Germinal center (tissue), 1 donor: ENCODE measurements at regions not wholly inside any gene's neighbourhood (a gene's known extent, or its start where the extent isn't known, plus 50 kb on each side); places are given as distances from the start of the nearest gene placed in this dataset.

ENCODE experiments used
- DNase-seq: peaks from one replicate; pipeline ENCODE4 v3.0.0; 2012; ENCODE audit warnings: mixed read lengths, low spot score

GRCh38 chr12:34396006-34396860 is 373.9 kb downstream of the ALG10 start:
- no peak for DNase-seq

GRCh38 chr12:34396861-34397590 is 374.7 kb downstream of the ALG10 start:
- no peak for DNase-seq

DNA sequence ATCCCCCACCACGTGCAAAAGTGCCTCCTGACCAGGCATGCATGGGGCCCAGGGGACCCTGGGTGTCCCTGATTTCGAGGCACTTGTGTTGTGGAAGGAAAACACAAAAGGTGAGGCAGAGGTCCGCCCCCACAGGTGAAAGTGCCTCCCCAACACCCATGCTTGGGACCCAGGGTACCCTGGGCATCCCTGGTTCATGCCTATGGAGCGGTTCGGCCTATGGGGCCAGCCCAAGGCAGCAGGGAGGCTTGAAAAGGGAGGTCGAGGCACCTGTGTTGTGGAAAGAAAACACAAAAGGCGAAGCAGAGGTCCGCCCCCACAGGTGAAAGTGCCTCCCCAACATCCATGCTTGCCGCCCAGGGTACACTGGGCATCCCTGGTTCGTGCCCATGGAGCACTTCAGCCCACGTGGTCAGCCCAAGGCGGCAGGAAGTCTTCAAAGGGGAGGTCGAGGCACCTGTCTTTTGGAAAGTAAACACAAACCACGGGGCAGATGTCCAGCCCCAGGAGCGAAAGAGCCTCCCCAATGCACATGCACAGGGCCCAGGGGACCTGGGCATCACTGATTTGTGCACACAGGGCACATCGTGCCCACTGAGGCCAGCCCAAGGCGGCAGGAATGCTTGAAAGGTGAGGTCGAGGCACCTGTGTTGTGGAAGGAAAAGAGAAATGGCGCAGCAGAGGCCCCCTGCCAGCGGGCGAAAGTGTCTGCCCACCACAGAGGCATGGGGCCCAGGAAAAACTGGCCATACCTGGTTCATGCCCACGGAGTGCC is 375.5 kb downstream of the ALG10 start:
- no peak for DNase-seq

DNA sequence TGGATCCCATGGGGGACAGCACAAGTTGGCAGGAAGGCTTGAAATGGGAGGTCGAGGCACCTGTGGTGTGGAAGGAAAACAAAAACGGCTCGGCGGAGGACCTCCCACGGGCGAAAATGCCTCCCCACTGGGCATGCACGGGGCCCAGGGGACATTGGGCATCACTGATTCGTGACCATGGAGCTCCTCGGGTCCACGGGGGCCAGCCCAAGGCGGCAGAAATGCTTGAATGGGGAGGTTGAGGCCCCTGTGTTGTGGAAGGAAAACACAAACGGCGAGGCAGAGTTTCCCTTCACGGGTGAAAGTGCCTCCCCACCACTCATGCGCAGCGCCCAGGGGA is 376.0 kb downstream of the ALG10 start:
- DNase-seq, result no peak

DNA sequence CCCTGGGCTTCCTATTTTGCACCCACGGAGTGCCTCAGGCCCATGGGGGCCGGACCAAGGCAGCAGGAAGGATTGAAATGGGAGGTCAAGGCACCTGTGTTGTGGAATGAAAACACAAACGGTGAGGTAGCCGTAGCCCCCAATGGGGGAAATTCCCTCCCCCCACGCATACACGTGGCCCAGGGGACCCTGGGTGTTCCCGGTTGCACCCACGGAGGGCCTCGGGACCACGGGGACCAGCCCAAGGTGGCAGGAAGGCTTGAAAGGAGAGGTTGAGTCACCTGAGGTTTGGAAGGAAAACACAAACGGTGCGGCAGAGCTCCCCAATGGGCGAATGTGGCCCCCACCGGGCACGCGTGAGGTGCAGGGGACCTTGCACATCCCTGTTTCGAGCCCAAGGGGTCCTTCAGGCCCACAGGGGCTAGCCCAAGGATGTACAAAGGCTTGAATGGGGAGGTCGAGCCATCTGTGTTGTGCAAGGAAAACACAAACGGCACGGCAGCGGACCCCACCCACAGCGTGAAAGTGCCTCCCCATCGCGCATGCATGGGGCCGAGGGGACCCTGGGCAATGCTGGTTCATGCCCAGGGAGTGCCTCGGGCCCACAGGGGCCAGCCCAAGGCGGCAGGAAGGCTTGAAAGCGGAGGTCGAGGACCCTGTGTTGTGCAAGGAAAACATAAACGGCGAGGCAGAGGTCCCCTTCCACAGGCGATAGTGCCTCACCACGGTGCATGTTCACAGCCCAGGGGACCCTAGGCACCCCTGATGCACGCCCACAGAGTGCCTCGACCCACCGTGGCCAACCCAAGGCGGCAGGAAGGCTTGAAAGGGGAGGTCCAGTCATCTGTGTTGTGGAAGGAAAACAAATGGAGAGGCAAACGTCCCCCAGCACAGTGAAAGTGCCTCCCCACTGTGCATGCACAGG is 376.7 kb downstream of the ALG10 start:
- no peak for DNase-seq

DNA sequence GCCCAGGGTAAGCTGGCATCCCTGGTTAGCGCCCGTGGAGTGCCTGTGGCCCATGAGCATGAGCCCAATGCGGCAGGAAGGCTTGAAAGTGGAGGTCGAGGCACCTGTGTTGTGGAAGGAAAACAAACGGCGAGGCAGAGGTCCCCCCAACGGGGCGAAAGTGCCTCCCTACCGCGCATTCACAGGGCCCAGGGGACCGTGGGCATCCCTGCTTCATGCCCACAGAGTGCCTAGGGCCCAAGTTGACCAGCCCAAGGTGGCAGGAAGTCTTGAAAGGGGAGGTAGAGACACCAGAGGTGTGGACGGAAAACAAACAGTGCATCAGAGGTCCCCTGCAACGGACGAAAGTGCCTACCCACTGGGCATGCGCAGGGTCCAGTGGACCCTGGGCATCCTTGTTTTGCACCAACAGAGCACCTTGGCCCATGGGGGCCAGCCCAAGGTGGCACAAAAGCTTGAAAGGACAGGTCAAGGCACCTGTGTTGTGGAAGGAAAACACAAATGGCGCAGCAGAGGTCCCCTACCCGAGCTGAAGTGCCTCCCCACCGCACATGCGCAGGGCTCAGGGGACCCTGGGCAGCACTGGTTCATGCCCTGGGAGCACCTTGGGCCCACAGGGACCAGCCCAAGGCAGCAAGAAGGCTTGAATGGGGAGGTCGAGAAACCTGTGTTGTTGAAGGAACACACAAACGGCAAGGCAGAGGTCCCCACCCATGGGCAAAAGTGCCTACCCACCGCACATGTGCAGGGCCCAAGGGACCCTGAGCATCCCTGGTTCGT is 377.5 kb downstream of the ALG10 start:
- DNase-seq, result no peak

GRCh38 chr12:34400411-34400881 is 378.1 kb downstream of the ALG10 start:
- DNase-seq, result no peak

GRCh38 chr12:34400986-34401658 is 378.8 kb downstream of the ALG10 start:
- no peak for DNase-seq

DNA sequence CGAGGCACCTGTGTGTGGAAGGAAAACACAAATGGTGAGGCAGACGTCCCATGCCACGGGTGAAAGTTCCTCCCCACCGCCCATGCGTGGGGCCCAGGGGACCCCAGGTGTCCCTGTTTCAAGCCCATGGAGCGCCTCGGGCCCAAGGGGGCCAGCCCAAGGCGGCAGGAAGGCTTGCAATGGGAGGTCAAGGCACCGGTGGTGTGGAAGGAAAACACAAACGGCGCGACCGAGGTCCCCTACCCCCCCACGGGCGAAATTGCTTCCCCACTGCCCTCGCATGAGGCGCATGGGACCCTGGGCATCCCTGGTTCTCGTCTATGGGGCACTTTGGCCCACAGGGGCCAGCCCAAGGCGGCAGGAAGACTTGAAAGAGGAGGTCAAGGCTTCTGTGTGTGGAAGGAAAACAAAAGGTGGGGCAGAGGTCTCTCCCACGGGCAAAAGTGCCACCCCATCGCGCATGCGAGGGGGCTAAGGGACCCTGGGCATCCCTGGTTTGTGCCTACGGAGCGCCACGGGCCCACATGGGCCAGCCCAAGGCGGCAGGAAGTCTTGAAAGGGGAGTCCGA is 379.4 kb downstream of the ALG10 start:
- DNase-seq, result no peak

DNA sequence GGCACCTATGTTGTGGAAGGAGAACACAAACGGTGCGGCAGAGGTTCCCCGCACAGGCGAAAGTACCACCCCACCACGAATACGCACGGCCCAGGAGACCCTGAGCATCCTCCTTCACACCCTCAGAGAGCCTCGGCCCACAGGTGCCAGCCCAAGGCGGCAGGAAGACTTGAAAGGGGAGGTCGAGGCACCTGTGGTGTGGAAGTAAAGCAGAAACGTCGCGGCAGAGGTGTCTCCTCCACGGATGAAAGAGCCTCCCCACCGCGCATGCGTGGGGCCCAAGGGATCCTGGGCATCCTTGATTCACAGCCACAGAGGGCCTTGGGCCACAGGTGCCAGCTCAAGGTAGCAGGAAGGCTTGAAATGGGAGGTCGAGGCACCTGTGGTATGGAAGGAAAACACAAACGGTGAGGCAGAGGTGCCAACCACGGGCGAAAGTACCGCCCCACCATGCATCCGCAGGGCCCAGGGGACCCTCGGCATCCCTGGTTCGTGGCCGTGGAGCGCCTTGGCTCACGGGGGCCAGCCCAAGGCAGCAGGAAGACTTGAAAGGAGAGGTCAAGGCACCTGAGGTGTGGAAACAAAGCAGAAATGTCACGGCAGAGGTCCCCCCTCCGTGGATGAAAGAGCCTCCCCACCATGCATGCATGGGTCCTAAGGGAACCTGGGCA is 380.1 kb downstream of the ALG10 start:
- DNase-seq, result no peak

GRCh38 chr12:34402899-34403705 is 380.8 kb downstream of the ALG10 start:
- no peak for DNase-seq

DNA sequence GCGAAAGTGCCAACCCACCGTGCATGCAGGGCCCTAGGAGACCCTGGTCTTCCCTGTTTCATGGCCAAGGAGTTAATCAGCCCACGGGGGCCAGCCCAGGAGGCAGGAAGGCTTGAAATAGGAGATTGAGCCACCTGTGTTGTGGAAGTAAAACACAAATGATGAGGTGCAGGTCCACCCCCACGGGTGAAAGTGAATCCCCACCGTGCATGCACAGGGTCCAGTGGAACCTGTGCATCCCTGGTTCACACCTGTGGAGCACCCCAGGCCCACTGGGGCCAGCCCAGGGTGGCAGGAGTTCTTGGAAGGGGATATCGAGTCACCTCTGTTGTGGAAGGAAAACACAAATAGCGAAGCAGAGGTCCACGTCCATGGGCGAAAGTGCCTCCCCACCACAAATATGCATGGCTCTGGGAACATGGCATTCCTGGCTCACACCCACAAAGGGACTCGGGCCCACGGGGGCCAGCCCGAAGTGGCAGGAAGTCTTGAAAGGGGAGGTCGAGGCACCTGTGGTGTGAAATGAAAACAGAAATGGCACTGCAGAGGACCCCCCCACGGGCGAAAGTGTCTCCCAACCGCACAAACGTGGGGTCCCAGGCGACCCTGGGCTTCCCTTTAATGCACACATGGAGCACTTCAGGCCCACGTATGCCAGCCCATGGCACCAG is 381.5 kb downstream of the ALG10 start:
- no peak for DNase-seq

DNA sequence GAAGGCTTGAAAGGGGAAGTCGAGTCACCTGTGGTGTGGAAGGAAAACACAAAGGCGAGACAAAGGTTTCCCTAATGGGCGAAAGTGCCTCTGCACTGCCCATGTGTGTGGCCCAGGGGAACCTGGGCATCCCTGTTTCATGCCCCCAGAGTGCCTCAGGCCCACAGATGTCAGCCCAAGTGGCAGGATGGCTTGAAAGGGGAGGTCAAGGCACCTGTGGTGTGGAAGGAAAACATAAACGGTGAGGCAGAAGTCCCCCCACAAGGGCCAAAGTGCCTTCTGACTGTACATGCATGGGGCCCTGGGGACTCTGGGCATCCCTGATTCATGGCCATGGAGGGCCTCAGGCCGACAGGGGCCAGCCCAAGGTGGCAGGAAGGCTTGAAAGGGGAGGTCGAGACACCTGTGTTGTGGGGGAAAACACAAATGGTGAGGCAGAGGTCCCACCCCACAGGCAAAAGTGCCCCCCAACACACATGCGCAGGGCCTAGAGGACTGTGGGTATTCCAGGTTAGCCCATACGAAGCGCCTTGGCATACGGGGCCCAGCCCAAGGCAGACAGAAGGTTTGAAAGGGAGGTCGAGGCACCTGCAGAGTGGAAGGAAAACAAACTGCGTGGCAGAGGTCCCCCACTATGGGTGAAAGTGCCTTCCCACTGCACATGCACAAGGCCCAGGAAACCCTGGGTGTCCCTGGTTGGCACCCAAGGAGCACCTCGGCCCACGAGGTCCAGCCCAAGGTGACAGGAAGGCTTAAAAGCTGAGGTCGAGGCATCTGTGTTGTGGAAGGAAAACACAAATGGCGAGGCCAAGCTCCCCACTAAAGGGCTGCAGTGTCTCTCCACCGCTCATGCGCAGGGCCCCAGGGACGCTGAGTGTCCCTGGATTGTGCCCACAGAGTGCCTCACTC is 382.3 kb downstream of the ALG10 start:
- DNase-seq, result no peak

DNA sequence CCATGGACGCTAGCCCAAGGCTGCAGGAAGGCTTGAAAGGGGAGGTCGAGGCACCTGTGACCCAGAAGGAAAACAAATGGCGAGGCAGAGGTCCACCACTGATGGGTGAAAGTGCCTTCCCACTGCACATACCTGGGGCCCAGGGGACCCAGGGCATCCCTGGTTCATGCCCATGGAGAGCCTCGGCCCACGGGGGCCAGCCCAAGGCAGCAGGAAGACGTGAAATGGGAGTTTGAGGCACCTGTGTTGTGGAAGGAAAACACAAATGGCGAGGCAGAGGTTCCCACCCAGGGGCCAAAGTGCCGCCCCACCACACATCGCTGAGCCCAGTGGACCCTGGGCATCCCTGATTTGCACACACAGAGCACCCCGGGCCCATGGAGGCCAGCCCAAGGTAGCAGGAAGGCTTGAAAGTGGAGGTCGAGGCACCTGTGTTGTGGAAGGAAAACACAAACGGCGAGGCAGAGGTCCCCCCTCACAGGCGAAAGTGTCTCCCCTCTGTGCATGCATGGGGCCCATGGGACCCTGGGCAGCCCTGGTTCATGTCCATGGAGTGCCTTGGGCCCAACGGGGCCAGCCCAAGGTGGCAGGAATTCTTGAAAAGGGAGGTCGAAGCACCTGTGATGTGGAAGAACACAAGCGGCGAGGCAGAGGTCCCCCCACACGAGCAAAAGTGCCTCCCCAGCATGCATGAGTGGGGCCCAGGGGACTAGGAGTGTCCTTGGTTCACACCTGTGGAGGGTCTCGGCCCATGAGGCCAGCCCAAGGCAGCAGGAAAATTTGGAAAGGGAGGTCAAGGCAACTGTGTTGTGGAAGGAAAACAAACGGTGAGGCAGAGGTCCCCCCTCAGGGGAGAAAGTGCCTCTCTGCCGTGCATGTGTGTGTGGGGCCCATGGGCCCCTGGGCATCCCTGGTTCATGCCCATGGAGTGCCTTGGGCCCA is 383.3 kb downstream of the ALG10 start:
- no peak for DNase-seq

- no peak for DNase-seq
These were observed 384.1 kb downstream of the ALG10 start for GRCh38 chr12:34406228-34406995.
